Neural progenitor cell (in vitro differentiated cells): ENCODE measurements at regions not wholly inside any gene's neighbourhood (a gene's known extent, or its start where the extent isn't known, plus 50 kb on each side); places are given as distances from the start of the nearest gene placed in this dataset.
A peak's percentile ranks its signal among the peaks of the same experiment; 100 is the strongest.

Experiments used
- CTCF ChIP-seq: fragments of 200-600 bp; sonication (generic); IDR thresholded peaks from 2 replicates; pipeline ENCODE4 v1.5.1; 2017; ENCODE audit warnings: antibody characterized with exemption, mild to moderate bottlenecking
- EZH2 ChIP-seq: fragments of 200-600 bp; sonication (generic); IDR thresholded peaks from 2 replicates; pipeline ENCODE4 v1.6.1; 2017; ENCODE audit warnings: antibody characterized with exemption, mild to moderate bottlenecking, moderate library complexity
- EZH2phosphoT487 ChIP-seq: fragments of 200-600 bp; sonication (generic); IDR thresholded peaks from 2 replicates; pipeline ENCODE4 v1.6.1; 2017; ENCODE audit warnings: antibody characterized with exemption

GRCh38 chr10:113301342-113301984, 251.4 kb upstream of the HABP2 start:
- TF ChIP-seq EZH2 (no peak), EZH2phosphoT487 (no peak), CTCF (peak; percentile 43)
